M059J (cell line): ENCODE measurements at regions not wholly inside any gene's neighbourhood (a gene's known extent, or its start where the extent isn't known, plus 50 kb on each side); places are given as distances from the start of the nearest gene placed in this dataset.

Experiments used
- DNase-seq: peaks from one replicate; pipeline ENCODE4 v3.0.0-alpha.2; 2012; ENCODE audit warnings: low read depth

DNA sequence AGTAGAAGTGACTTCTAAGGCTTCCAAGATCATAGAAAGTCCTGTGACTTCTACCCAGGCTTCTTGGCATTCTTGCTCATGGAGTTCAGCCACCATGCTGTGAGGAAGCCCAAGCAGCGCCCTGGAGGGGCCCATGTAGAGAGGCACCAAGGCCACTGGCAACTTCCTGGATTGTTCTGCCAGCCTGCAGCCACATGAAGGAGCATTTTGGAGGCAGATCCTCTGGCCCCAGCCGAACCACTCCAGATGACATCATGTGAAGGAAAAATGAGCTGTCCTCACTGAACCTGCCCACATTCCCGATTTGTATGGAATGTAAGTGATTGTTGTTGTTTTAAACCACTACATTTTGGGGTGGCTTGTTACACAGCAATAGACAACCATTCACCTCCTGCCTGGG, 51.5 kb upstream of the MNX1 start:
- no peak for DNase-seq

DNA sequence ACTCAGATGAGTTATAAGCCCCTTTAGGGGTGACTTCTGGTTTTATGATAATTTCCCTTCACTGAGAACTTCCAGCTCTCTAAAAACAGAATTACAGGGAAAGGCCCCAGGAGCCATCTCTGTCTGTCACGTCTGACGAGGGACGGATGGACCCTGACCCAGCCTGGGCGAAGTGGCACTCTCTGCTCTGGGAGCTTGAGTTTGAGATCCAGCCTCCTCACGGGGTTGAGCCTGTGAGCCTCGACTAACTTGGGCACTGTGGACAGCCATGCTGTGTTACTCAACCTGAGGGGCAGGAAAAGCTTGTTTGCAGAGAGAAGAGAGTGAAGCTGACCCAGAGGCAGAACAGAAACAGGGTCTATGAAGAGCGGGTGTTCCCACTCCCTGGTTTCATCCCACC, 54.6 kb upstream of the MNX1 start:
- DNase-seq: no peak

DNA sequence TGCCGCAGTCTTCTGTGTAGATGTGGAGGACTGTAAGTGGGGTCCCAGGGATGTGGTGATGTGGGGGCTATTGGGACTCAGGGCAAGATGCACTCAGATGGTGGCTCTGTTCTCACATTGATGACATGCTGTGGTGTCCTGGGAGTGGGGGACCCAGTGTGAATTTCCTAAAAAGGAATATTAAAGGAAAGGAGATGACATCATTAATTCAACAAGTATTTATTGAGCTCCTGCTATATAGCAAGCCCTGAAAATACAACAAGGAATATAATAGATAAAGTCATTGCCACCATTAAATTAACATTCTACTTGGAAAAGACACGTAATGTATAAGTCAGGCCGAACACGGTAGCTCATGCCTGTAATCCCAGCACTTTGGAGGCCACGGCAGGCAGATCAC, 61.9 kb upstream of the MNX1 start:
- no peak for DNase-seq

GRCh38 chr7:157073335-157073734, 62.9 kb upstream of the MNX1 start:
- no peak for DNase-seq

DNA sequence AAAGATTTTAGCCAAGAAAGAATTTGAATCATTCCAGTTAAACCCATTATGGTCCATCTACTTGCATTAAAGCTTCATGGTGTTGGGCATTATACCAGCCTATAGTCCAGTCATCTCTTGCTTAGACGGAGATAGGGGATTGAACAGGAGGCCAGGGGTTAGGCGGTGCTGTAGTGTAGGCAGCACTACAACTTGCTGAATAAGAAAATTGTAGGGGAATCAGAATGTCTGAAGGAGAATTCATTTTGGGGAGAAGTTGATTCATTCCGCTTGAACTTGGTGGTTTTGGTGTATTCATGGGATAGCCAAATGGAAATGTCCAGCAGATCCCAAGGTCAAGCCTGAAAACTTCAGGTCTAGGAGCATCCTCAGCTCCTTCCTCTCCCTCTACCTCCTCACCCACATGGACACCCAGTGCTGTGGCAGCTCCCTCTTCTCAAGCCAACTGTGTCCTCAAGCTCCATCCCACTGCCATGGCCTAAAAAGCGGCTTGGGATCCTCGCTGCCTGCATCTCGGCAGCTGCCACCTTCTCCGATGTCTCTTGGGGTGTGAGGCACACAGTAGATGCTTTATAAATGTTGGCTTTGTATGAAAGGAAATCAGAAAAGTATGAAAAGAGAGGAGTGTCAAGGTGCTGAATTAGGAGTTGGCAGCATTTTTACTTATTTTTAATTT, 63.6 kb upstream of the MNX1 start:
- DNase-seq: no peak

DNA sequence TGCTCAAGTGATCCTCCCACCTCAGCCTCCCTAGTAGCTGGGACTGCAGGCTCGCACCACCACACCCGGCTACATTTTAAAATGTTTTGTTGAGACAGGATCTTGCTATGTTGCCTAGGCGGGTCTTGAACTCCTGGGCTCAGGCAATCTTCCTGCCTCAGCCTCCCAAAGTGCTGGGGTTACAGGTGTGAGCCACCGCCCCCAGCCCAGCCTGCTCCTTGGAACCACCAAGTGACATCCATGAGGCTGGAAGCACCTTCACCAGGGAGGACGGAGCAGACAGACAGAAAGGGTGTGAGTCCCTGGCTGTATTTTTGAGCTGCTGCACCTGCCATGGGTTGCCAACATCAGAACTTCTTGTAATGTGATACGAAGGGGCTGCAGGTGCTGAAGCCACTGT, 62.3 kb upstream of the UBE3C start:
- no peak for DNase-seq

GRCh38 chr7:157077021-157077420, 61.7 kb upstream of the UBE3C start:
- no peak for DNase-seq

GRCh38 chr7:157077986-157078644, 60.6 kb upstream of the UBE3C start:
- no peak for DNase-seq

DNA sequence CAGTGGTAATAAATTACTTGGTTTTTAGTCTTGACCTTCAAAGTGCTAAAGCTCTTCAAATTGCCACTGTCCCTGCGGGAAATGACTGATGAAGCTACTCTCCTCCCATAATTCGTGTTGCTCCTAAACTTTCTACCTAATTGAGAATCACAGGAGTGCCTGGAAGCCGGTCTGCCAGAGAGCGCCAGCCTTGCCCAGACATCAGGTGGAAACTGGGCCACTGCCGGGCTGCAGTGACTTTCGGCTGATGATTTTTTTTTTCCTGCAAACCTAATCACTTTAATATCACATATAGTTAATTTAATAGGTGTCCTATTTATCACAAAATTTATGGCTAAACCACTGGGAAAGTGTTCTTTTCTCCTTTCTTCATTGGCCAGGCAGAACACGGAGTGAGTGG, 59.6 kb upstream of the UBE3C start:
- DNase-seq: no peak

DNA sequence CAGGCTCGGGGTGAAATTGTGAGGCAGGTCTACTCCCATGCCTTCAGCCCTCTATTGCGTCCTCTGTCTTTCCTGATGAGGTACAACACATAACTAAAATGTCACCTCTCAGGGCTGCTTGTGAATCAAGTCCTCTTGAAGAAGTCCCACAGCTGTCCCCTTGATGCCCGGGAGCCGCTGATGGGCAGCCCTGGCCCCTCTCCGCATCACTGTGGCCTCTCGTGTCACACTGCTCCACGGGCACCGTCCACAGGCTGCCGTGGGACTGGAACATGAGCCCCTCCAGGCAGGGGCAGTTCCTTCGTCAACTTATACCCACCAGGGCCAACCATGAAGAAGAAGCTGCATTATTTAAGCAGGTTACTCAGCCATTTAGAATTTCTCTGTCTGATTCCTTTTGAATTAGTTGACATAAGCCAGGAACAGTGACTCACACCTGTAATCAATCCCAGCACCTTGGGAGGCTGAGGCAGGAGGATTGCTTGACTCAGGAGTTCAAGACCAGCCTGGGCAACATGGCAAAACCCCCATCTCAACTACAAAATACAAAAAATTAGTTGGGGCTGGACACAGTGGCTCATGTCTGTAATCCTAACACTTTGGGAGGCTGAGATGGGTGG, 58.5 kb upstream of the UBE3C start:
- peak; percentile 48 for DNase-seq

- no peak for DNase-seq
These were observed 52.1 kb upstream of the UBE3C start for GRCh38 chr7:157086508-157087187.

- DNase-seq: no peak
These were observed 51.1 kb upstream of the UBE3C start for GRCh38 chr7:157087646-157088045.

DNA sequence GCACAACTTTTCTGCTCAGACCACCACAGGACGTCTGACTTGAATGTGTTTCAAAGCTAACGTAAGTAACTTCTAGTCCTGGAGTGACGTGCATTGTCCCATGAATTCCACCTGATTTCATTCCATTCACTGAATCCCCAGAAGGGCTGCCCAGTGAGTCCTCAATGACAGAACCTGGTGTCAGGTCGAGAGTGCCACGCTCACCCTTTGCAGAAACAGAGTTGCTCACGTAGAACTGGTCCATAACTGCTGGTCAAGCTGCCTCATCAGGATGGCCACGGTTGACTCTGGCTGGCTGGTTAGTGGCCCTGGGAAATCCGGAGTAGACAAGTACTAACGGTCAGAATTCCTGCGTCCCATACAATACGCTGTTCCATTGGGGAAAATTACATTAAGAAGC, 50.6 kb upstream of the UBE3C start:
- DNase-seq: no peak
